COLO829 (cell line): ENCODE measurements at regions not wholly inside any gene's neighbourhood (a gene's known extent, or its start where the extent isn't known, plus 50 kb on each side); places are given as distances from the start of the nearest gene placed in this dataset.

Experiments used
- DNase-seq: peaks from one replicate; pipeline ENCODE4 v3.0.0; 2012; ENCODE audit warnings: low spot score

DNA sequence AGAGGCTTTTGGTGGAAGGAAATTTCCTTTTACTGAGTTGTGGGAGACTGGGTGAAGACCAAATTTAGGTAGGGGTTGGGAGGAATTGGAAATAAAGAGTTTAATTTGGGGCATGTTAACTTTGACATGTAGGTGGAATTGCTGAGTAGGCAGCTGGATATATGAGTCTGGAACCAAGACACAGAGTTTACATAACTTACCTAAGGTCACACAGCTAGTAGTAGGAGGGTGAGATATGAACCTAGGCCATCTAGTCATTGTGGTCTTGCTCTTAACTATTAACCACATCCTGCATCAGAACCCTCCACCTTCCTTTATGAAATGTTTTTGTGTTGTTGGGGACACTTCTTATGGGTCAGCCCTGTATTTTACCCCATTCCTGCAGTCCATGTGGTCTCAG, 113.1 kb downstream of the ICOS start:
- DNase-seq: no peak

DNA sequence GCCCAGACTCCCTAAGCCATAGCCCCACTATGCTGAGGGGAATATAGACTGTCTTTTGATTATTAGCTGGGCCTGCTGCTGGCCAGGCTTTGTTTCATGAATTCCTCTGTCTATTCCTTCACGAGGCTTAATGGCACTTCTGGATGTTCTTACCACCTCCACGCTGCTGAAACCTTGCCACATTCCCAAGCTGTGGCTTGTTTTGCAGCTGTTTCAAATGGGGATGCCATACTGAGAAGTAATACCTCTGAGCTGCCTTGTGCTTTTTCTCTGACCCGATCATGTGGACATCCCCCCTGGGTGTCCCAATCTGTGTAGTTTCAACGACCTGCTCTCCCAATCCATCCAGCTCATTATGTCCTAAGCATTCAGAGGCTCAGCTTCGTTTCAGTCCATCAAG, 114.1 kb downstream of the ICOS start:
- no peak for DNase-seq

DNA sequence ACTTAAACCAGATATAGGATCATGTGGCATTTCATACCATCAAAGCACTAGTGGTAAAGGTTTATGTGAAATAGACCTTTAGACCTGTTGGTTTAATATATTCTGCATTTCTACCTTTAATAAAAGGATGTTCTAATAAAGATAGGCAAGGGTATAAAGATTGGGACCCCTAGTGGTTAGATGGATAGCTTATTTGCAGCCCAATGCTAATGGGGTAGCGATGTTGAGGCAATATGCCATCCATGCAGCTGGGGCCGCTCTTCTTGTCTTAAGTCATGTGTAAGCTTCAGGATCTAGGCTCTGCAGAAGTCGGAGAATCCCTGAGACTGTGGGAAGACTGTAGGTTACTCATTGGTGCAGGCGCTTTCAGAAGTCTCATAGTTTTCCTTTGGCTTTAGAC, 114.9 kb downstream of the ICOS start:
- DNase-seq: peak; percentile 34

DNA sequence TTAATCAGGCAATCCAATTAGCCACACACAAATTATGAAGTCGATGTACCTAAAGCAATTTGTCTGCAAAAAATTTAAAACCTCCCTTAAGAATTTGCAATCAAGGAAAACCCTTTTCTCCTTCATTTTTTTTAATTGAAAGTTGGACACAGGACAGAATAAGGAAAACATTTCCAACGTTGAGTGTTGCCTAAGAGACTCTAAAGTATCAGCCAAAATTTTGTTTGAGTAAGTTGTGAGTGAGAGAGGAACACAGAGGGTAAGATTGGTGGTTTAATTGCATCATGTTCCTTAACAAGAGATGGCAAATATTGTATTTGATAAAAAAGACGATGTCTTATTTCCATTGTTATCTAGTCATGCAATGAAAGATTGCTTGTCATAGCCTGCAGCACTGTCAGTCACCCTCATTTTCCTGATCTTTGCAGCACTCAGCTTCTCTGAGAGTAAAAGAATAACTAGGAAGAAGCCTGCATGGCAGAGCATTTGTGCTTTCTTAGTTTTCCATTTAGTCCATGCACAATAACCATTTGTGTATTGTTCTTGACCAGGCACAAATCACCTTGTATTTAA, 115.5 kb downstream of the ICOS start:
- no peak for DNase-seq

- DNase-seq: no peak
Measured at GRCh38 chr2:204059016-204059415, 122.5 kb downstream of the ICOS start.

DNA sequence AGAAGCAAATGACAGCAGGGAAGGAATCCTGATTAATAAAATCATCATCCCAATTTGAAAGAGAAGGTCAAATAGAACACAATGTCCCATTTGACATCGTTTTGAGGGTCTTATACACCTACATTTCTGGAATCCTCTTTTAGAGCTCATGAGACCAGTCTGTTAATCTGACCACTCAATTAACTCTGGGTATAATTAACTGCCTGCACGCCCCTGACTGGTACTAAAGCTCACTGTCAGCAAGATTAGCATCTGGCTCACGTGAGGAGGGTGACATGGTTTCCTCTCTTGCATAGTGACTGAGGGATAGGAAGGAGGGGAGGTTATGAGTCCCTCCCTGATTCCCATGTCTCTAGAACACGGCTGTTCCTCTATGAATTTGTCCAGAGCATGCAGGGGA, 124.3 kb downstream of the ICOS start:
- DNase-seq: no peak

DNA sequence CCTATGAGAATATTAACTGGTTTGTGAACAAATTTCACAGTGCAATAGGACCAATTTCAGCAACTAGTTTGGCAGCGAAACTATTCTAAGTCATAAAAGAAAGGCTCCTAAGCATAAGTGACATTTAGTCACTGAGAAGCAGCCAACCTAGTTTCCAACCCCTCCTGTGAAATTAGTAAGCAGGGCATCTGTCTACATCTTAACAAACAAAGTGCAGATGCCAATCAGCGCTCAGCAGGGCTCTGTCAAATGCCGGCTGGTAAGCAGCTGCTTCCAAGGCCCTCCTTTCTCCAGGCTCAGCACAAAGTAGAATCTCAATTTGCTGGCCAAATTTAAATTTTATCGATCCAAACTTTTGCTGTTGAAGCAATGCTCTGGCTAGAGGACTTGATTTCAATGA, 124.7 kb downstream of the ICOS start:
- no peak for DNase-seq

DNA sequence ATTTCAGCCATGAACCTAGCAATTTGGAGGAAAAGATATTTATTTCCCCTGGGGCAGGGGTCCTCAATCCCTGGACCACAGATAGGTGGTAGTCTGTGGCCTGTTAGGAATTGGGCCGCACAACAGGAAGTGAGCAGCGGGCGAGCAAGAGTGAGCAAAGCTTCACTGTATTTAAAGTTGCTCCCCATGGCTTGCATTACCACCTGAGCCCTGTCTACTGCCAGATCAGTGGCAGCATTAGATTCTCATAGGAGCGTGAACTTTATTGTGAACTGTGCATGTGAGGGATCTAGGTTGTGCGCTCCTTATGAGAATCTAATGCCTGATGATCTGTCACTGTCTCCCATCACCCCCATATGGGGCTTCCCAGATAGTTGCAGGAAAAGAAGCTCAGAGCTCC, 127.6 kb downstream of the ICOS start:
- DNase-seq: no peak

DNA sequence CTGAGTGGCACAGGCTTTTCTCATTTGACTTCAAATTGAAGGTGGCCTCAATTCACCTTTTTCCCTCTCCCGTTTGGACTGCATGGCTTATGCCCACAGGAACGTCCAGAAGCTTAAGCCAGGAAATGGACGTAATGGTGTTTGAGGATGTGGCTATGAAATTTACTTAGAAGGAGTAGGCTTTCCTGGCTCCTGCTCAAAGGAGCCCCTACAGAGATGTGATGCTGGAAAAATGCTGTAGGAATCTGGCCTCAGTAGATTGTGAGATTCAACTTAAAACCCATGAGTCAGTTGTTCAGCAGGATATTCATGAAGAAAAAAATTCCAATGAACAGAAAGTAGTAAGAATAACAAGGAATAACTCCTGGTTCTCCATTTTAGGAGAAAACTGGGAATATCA, 129.0 kb downstream of the ICOS start:
- DNase-seq: no peak

DNA sequence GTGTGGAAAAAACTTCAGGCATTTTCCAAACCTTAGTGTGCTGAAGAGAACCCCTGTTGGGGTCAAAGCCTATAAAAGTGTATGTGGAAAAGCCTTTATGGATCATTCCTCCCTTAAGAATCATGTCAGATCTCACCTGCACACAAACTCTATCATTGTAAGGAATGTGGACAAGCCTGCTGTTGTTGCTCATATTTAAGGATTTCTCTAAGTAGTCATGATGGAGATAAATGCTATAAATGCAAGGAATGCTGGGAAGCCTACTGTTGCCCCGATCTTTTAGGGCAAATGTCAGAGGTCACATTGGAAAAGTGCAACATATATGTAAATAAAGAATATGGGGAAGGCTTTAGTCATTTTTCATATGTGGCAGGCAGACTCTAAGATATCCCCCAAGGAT, 129.5 kb downstream of the ICOS start:
- no peak for DNase-seq

- peak; percentile 57 for DNase-seq
Measured at GRCh38 chr2:204069804-204070203, 133.2 kb downstream of the ICOS start.

- DNase-seq: peak; percentile 73
Measured at GRCh38 chr2:204072443-204073324, 136.1 kb downstream of the ICOS start.

GRCh38 chr2:204074456-204074855, 137.9 kb downstream of the ICOS start:
- no peak for DNase-seq

- DNase-seq: no peak
Measured at GRCh38 chr2:204078003-204078698, 141.6 kb downstream of the ICOS start.

GRCh38 chr2:204081487-204082425, 145.2 kb downstream of the ICOS start:
- no peak for DNase-seq

- DNase-seq: no peak
Measured at GRCh38 chr2:204086167-204086566, 149.6 kb downstream of the ICOS start.

DNA sequence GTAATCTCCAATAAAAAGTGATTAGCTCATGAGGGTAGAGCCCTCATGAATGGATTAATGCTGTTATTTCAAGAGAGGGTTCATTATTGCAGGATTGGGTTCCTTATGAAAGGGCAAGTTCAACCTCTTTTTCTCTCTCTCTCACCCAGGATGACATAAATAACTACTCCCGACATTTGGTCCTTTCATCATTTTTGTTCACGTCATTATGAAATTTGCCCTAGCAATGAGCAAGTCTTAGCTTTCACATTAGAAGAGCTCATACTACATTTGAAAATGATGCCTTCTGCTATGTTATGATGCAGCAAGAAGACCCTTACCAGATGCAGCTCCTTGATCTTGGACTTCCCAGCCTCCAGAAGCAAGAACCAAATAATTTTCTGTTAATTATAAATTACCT, 152.5 kb downstream of the ICOS start:
- DNase-seq: no peak

- no peak for DNase-seq
Measured at GRCh38 chr2:204089574-204089973, 153.0 kb downstream of the ICOS start.

DNA sequence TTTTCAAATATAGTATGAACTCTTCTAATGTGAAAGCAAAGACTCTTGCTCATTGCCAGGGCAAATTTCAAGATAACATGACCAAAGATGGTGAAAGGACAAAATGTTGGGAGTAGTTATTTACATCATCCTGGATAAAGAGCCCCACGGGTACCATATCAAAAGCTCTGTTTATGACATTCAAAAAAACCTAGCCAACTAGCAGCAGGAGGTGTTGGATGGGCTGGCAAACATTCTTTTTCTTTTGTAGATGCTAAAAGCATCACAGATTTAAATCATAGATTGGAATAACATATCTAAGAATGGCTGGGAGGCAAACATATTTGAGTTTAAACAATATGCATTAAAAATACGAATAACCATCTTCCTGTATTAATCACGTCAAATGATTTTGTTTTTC, 153.5 kb downstream of the ICOS start:
- DNase-seq: no peak

GRCh38 chr2:204104811-204105210, 168.2 kb downstream of the ICOS start:
- no peak for DNase-seq

DNA sequence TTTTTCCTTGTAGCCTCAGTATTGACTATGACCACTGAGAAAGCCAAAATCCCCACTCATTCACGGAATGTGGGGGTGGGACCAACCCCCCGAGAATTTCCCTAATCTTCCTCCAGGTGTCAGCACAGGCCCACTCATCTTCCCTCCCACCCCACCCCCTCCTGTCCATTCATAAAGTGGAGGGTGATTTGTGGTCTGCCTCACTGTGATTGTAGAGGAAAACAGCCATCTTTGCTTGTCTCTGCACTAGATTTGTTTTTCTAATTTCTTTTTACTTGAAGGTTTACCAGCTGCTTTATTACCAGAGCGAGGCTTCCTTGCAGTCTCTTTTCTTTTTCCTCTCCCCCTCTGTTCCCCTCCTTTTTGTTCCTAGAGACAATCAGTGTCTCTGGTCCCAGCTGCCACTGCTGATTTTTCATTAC, 171.8 kb downstream of the ICOS start:
- peak; percentile 74 for DNase-seq

GRCh38 chr2:204108781-204109295, 172.3 kb downstream of the ICOS start:
- no peak for DNase-seq
